HG02981 (cell line): ENCODE measurements at regions not wholly inside any gene's neighbourhood (a gene's known extent, or its start where the extent isn't known, plus 50 kb on each side); places are given as distances from the start of the nearest gene placed in this dataset.

Source experiments
- ATAC-seq: cut with Tn5 transposase; IDR thresholded peaks from one replicate; pipeline ENCODE4 v1.9.1; 2021; ENCODE audit warnings: mild to moderate bottlenecking, moderate library complexity; ENCODE audit not compliant: unreplicated experiment

- ATAC-seq = no peak
These were observed 51.6 kb upstream of the NEK7 start for GRCh38 chr1:198105185-198105584.

GRCh38 chr1:198106011-198106410 lies 50.8 kb upstream of the NEK7 start:
- no peak for ATAC-seq
